Suprapubic skin (tissue), 4 donors: ENCODE measurements at regions not wholly inside any gene's neighbourhood (a gene's known extent, or its start where the extent isn't known, plus 50 kb on each side); places are given as distances from the start of the nearest gene placed in this dataset.

Source experiments
- CTCF ChIP-seq, 2 donors: fragments of 200-600 bp in 1 of 2; fragments of 450-650 bp in 1 of 2; sonication (generic) in 1 of 2; IDR thresholded peaks; one replicate each; pipeline ENCODE4 v1.5.1; 2016 to 2019; ENCODE audit warnings: antibody characterized with exemption in 2 of 2, mild to moderate bottlenecking in 1 of 2, moderate library complexity in 1 of 2
- EP300 ChIP-seq: sonication (generic); formaldehyde crosslinking; IDR thresholded peaks from one replicate; pipeline ENCODE4 v1.6.1; 2017; ENCODE audit warnings: antibody characterized with exemption
- POLR2A ChIP-seq, 2 donors: fragments of 450-650 bp; IDR thresholded peaks; one replicate each; pipeline ENCODE4 v1.6.1; 2017; ENCODE audit warnings: antibody characterized with exemption in 2 of 2, mild to moderate bottlenecking in 2 of 2, moderate library complexity in 2 of 2
- POLR2AphosphoS5 ChIP-seq, 3 donors: sonication (generic); formaldehyde crosslinking; IDR thresholded peaks; one replicate each; pipeline ENCODE4 v1.6.1; 2017; ENCODE audit warnings: antibody characterized with exemption in 3 of 3

DNA sequence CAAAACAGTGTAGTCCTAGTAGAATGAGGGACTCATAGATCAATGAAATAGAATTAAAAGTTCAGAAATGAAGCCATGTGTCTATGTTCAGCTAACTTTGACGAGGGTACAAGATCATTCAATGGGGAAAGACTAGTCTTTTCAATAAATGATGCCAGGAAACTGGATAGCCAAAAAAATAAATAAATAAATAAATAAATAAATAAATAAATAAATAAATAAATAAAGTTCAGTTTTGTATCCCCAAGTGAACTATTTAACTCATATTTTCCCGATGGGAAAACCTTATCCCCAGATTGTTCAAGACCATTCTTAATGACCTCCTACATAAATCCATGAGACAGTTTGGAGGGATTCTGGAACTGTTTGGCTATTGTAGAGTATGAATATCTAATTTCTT, 277.1 kb upstream of the EYS start:
- TF ChIP-seq EP300 (no peak), CTCF (IDR thresholded peaks at IDR 0.05) (no peak), POLR2AphosphoS5 (IDR thresholded peaks at IDR 0.05) (no peak), POLR2A (IDR thresholded peaks at IDR 0.05) (no peak)
